ENCODE measurements at regions not wholly inside any gene's neighbourhood (a gene's known extent, or its start where the extent isn't known, plus 50 kb on each side); places are given as distances from the start of the nearest gene placed in this dataset.

DNA sequence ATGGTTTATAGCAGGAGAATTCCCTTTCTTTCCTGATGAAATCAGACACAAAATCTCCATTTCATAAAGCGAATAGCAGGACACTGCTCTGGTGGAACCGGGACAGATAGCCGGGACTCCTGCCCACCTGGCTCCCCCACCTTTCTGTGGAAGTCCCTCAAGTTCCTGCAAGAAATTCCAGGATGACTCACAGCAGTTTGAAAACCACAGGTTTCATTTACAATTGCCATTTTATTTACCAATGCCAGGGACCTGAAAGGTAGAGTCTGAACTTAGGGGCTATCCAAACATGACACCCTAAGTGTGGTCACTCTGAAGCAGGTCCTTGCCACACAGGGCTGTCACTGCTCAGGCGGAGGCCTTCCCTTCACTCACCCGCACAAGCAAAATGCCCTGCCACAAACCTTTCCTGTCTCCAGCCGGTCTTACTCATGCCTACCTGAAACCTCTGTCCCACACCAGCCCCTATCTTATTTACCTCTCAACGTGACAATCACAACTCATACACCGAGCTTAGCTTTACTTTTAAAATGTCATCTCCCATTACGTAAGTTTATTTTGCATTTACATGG lies 63.3 kb upstream of the TAF1L start:
- DNase-seq = no peak

DNA sequence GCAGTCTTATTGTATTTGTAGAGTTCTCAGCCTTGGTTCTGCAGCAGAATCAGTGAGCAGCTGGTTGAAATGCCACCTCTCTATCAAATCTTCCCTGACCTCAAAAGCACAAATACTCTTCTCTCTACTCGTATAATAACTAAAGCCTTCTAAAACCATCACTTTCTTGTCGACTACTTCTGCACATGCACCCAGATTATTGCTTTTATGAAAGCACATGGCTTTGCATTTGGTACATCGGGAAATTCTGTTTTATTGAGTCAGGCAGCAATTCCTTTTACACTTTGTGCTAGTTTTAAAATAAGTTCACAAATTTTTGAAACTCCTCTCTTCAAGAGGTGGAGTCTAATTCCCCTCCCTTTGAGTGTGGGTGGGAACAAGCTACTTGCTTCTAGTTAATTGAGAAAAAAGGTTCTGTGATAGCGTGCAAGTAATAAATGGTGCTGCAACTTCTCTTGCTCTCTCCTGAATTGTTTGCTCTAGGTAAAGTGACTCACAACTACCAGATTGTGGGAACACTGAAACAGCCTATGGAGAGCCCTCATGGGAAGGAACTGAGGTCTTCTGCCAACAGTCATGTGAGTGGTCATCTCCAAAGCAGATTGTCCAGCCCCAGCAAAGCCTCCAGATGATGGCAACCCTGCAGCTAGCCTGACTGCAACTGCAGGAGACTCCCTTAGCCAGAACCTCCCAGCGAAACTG lies 66.0 kb upstream of the TAF1L start:
- no peak for DNase-seq

DNA sequence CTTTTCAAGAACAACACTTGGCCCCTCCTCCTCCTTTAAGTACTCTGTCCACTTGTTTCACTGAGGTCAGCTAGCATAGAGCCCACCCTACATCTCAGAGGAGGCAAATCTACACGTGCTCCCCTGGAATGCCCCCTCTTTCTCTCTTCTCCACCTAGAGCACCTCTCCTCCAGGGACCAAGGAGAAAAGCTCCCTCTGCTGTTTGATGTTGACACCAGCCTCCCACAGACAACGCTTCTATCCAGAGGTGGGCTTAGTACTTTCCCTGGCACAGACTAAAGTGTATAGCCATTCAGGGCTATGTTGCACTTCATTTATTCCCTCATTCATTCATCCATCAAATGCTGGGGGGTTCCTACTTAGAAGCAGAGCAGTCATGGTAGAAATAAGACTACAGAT lies 68.2 kb upstream of the TAF1L start:
- peak in 1 of 2 experiments; percentile 27 for DNase-seq

DNA sequence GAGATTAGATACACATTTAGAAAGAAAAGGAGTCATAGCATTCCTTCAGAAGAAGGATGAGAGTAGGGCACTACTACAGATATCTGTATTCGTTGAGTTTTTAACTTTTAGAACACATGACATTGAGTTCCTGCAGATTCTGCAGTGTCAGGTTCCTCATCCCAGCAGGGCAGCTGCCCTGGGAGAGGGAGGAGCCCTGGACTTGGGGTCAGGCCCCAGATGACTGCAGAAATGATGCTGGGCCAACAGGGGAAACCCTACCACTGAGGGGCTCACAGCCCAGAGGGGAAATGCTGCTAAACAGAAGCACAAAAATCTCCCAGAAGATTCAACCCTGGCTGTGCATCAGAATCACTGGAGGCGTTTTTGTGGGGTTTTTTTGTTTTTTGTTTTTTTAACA lies 68.9 kb upstream of the TAF1L start:
- no peak for DNase-seq

DNA sequence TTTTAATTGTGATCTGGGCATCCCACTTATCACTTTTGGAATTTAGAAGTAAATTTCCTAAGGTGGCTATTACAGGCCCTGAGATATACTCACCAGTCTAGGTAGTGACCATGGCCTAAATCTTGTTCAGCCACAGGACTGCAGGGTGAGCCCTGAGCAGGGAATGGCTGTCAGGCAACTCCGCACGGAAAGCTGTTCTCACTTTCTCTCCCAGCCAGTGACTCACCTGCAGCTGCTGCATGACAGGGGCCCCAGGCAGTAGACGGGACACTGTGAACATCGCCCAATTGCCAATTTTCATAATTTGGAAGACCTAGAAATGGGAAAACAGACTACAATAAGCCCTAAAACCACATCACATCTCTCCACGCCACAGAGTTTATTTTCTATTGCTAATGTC lies 69.6 kb upstream of the TAF1L start:
- DNase-seq = no peak

DNA sequence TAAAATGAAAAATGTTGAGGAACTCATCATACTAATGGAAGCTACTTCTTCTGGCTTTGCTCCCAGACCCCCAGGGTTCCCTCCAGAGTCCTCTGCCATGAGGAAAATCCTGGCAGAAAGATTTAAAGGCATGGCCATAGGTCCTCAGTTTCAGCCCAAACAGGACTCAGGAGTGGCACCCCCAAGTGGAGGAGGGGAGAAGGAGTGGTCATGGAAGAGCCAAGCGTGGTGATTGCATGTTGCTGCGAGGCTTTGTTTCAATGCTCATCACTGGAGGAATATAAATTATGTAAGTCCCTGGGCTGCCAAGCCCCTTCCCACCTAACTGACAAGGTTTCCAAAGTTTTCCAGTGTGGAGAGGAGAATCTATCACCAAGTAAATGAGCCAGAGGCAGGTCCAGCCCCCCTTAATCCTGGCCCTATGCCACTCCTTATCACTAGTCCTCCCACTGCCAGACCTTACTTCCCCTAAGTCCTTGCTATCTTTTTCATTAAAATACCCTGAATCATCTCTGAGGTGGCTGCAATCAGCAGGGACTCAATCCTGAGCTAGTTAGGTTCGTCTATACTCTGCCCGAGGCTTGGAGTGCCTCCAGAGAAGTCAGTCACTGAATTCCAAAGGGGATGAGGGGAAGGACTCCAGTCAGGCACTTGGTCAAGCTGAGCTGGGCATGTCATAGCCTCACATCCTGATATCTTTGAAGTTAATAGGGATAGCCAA lies 70.7 kb upstream of the TAF1L start:
- no peak for DNase-seq

DNA sequence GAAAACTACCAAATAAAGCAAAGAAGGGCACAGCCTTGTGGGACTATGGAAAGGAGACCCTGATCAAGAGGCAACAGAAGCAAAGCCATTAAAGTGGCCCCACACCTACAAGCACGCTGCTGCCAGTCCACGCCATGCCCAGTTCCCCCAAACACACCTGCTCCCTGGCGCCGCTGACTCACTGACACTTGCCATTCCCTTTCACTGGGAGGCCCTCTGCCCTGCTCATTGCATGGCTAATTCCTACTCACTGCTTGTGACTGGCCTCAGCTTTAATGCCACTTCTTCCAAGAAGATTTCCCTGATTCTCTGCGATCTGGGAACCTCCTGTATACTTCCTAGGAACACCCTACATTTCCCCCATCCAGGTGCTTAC lies 71.2 kb upstream of the TAF1L start:
- no peak for DNase-seq

DNA sequence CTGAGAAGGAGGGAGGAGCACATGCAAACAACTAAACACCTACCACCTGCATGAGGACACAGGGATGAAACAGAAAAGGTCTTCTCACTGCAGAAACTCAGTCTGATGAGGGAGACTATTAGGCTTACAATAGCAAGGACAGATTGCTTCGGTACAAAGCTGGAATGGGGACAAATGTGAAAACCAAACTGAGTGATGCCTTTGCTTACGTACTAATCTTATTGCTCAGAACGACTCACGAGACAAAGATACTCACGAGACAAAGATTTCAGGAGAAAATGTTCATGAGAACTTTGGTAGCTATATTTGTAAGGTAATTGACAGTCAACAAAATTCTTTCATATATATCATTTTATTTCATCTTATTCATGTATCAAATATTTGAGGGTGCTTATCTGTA lies 71.9 kb upstream of the TAF1L start:
- DNase-seq = no peak

DNA sequence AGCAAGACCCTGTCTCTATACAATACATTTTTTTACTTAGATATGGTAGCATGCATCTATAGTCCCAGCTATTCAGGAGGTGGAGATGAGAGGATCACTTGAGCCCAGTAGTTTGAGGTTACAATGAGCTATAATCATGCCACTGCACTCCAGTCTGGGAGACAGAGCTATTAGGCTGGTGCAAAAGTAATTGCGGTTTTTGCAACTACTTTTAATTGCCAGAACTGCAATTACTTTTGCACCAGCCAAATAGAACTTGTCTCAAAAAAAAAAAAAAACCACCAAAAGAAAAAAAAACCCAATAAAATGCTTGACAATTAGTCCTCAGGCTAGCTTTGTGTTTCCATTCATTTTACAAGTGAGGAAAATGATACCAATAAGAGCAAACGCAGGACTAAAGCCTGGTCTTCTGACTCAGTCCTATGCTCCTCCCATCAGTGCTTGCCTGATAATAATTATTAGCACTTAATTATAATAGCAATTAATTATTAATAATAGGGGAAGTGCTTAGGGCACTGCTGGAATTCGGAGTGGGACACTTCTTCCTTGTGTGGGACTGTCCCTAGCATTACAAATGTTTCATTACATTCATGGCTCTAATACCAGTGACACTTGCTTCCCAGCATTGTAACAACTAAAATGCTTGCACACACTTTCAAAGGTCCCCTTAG lies 73.1 kb upstream of the TAF1L start:
- no peak for DNase-seq

DNA sequence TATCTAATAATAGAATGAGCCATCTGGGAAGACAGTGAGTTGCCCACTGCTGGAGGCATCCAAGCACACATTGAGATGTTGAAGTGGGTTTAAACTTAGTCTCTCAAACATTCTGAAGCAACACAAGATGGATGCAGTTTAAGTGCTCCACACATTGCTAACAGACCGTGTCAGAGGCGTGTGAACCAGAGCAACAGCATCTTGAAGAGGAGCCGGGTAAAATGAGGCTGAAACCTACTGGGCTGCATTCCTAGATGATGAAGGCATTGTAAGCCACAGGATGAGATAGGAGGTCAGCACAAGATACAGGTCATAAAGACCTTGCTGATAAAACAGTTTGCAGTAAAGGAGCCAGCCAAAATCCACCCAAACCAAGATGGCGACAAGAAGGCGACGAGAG lies 73.5 kb upstream of the TMEM215 start:
- no peak for DNase-seq

DNA sequence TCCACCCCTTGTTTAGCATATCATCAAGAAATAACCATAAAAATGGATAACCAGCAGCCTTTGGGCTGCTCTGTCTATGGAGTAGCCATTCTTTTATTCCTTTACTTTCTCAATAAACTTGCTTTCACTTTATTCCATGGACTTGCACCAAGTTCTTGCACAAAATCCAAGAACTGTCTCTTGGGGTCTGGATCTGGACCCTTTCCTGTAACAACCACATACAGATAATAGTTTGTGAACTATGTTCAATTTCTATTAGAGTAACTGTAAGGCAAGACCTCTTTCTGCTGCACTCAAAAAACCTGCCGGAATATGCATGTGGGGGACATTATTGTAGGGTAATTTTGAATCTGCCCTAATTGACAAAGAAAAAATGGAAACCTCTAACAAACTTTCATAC lies 66.9 kb upstream of the TMEM215 start:
- DNase-seq = no peak

DNA sequence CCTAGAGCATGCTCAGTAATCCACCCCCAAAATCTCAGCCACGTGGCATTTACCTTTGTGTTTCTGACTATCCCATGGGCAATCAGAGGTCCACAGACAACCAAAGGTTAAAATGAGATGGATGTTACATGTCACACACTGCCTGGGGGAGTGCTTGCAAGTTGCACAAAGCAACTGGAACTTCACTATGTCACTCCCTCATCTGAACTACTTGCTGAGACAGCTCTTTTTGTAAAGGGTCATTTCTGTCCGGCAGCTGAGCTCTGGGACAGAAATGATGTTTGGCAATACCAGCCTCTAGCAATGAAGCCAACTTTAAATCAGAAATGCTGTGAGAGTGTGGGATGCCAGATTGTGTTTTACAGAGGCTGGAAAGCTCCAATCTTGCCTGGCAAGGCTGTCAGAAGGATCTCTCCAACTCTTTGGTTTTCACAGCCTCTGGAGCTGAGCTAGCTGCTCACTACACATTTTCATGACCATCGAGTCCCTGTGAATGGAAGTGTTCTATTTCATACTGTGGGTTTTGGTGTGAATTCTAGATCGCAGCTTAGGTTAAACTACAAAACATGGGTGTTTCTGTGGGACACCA lies 66.3 kb upstream of the TMEM215 start:
- DNase-seq = no peak

DNA sequence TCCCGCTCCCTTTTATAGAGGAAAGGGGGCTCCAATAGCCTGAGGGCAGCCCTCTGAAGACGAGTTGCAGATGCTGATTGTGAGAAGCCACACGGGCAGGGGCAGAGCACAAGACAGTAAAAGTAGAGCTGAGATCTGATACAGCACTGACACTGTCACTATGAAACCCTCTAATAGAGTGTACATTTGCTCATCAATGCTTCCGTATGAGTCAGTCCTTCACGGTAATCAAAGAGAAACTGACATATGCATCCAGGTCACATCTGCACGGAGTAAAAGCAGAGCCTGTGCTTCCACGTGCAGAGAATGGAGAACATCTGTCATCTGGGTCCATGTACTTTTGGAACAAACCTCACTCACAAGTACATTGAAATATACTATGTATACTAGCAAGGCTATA lies 60.6 kb upstream of the TMEM215 start:
- no peak for DNase-seq

DNA sequence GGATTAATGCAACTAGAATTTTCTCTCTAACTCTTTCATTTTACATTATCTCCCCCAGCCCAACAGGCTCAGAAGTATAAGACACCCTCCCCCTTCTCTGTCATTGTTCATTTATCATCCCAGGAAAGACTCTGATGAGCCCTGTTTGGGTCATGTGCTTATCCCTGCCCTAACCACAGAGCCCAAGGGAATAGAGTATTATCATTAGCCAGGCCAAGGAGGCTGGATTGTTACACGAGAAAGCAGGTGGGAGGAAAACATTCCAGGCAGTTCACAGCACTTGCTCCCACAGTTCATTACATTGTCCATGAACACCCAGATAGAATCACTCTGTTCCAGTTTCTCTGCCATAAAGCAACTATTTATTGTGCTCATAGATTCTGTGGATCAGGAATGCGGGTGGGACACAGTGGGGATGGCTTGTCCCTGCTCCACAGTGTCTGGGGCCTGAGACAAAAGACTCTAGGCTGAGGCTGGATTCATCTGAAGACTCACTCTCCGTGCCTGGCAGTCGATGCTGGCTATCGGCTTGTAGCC lies 59.5 kb upstream of the TMEM215 start:
- DNase-seq = peak in 1 of 2 experiments; percentile 2

DNA sequence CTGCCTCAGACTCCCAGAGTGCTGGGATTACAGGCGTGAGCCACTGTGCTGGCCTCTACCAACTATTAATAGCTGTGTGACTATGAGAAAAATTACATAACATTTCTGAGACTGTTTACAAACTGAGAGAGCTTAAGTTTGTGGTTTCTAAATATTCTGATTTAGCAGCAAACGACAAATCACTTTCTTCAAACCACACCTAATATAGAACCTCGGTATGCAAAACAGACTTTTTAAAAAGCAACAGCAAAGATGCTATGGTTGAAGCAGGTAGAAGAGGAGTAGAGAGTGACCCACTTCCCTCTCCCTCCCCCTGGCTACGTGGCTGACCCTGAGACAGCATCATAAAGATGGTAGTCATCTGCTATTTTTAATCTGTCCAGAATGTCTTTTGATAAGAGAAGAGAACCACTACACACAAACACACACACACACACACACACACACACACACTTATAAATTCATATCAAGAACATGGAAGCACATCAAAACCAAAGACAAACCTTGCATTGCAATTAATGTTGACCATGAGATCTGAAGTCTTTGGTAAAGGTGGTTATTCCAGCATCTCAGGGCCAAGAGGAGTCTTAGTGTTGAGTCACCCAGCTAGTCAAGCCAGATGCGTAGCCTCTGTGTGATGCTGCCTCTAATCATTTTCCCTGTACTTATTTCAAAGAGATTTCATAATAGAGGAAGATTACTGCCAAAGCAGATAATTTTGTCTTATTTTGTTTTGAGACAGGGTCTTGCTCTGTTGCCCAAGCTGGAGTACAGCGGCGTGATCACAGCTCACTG lies 58.1 kb upstream of the TMEM215 start:
- no peak for DNase-seq

DNA sequence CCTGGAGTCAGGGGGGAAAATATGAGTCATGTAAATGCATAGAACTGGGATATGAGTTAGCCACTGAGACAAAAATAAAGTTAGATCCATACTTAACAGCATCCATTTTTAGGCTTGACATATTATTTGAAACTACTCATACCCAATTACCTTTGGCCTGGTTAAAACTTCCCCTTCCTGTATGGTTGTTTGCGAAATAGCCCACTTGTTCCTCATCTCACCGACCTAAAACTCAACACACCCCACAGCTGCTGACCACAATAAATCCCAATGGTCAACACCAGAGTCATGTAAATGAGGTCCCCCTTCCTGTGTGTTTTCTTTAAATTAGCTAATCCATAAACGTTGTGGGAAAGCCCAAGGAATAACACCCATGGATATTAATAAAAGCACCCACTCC lies 55.2 kb upstream of the TMEM215 start:
- no peak for DNase-seq
